ENCODE measurements at regions not wholly inside any gene's neighbourhood (a gene's known extent, or its start where the extent isn't known, plus 50 kb on each side); places are given as distances from the start of the nearest gene placed in this dataset.

- DNase-seq = peak; percentile 30
Observed at GRCh38 chr1:172895050-172895460, 155.7 kb downstream of the TNFSF18 start.

- no peak for DNase-seq
Observed at GRCh38 chr1:172895761-172896160, 155.0 kb downstream of the TNFSF18 start.

GRCh38 chr1:172897738-172898137, 153.0 kb downstream of the TNFSF18 start:
- no peak for DNase-seq

GRCh38 chr1:172898866-172899265, 151.9 kb downstream of the TNFSF18 start:
- DNase-seq = peak; percentile 13

- DNase-seq = no peak
Observed at GRCh38 chr1:172900376-172900997, 150.3 kb downstream of the TNFSF18 start.

GRCh38 chr1:172902200-172902599, 148.5 kb downstream of the TNFSF18 start:
- DNase-seq = no peak

- DNase-seq = no peak
Observed at GRCh38 chr1:172902861-172903381, 147.8 kb downstream of the TNFSF18 start.

- DNase-seq = no peak
Observed at GRCh38 chr1:172903581-172904220, 147.0 kb downstream of the TNFSF18 start.

- DNase-seq = no peak
Observed at GRCh38 chr1:172905452-172905851, 145.3 kb downstream of the TNFSF18 start.

- DNase-seq = no peak
Observed at GRCh38 chr1:172906778-172907592, 143.8 kb downstream of the TNFSF18 start.

- DNase-seq = no peak
Observed at GRCh38 chr1:172907834-172908326, 142.9 kb downstream of the TNFSF18 start.

- no peak for DNase-seq
Observed at GRCh38 chr1:172909606-172910326, 141.0 kb downstream of the TNFSF18 start.

- no peak for DNase-seq
Observed at GRCh38 chr1:172912765-172913260, 137.9 kb downstream of the TNFSF18 start.

- no peak for DNase-seq
Observed at GRCh38 chr1:172914501-172915144, 136.1 kb downstream of the TNFSF18 start.

- DNase-seq = no peak
Observed at GRCh38 chr1:172915271-172915670, 135.5 kb downstream of the TNFSF18 start.

- DNase-seq = no peak
Observed at GRCh38 chr1:172916116-172916515, 134.6 kb downstream of the TNFSF18 start.

- DNase-seq = no peak
Observed at GRCh38 chr1:172917972-172918371, 132.8 kb downstream of the TNFSF18 start.

GRCh38 chr1:172918478-172918877, 132.3 kb downstream of the TNFSF18 start:
- DNase-seq = no peak

- DNase-seq = no peak
Observed at GRCh38 chr1:172926070-172926469, 124.7 kb downstream of the TNFSF18 start.

- no peak for DNase-seq
Observed at GRCh38 chr1:172928412-172928811, 122.3 kb downstream of the TNFSF18 start.

- DNase-seq = no peak
Observed at GRCh38 chr1:172929006-172929405, 121.7 kb downstream of the TNFSF18 start.

- no peak for DNase-seq
Observed at GRCh38 chr1:172930142-172930541, 120.6 kb downstream of the TNFSF18 start.
